Head of caudate nucleus (tissue), 42 donors: ENCODE measurements at regions not wholly inside any gene's neighbourhood (a gene's known extent, or its start where the extent isn't known, plus 50 kb on each side); places are given as distances from the start of the nearest gene placed in this dataset.

Source experiments
- DNase-seq, 42 donors: peaks; one replicate each; pipeline versions ENCODE4 v3.0.0 to v3.0.0-alpha.2; 2020 to 2021; ENCODE audit warnings: mixed read lengths in 7 of 42
- intact Hi-C: fragments of 100-400 bp; cut with DNase I; formaldehyde crosslinking; loops from one replicate; pipeline ENCODE4 v1.15.0; 2022

DNA sequence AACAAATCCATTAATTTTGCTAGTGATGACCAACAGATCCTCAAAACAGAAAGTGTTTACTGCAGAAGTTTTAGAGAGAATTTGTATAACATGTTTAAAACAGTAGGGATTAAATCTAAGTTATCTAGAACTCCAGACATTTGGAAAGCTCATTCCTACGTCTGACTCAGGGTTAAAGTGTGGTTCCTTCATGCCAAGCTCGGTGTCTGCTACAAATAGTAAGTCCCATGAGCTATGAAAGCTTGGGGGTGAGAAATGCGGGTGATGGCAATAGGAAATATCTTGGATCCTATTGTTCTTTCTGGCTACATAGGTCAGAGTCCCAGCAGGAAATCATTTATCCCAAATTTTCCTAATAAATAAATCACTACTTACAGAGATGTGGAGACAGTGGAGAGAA, 867.1 kb downstream of the UQCRFS1 start:
- peak in 1 of 42 donors; percentile 27 for DNase-seq
- intact Hi-C loops, result no loop called here

DNA sequence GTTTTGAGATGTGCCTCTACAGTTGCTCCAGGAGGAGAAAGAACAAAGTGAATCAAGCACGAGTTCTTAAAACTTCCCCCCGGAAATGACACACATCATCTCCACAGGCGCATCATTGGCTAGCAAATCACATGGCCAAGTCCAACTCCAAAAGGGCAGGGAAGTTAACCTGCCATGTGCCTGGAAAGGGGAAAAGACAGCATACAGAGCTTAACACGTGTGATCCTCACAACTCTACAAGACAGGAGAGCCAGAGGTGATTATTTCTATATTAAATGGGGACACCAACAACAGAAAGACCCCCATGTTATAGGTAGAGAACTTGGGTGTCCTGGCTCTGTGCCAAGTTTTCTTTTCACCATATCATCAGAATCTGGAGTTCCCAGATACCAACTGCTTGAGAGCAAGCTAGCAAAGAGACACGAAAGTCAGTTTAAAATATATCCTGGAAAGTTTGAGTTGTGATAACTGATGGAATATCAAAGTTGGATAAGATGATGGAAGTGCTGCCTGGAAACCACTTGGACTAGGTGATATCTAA, 871.1 kb downstream of the UQCRFS1 start:
- peak in 1 of 42 donors; percentile 27 for DNase-seq
- intact Hi-C loops, result no loop called here

DNA sequence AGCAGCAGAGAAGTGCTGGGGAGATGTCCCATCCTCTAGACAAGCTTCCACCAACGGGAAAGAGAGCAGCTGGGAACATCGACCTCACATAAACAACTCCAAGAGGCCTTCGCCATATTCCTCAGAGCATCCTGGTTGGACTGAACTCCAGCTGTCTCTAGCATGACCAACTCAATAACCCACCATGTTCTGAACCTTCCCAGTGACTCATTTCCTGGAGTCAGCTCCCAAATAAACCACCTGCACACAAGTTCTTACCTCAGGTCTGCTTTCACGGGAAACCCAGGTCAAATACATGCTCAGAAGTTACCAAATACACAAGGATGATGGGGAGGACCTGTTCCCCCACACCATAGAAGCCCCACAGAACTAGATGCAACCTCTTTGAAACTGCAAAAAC, 878.5 kb downstream of the UQCRFS1 start:
- no peak for DNase-seq
- intact Hi-C loops, result no loop called here

DNA sequence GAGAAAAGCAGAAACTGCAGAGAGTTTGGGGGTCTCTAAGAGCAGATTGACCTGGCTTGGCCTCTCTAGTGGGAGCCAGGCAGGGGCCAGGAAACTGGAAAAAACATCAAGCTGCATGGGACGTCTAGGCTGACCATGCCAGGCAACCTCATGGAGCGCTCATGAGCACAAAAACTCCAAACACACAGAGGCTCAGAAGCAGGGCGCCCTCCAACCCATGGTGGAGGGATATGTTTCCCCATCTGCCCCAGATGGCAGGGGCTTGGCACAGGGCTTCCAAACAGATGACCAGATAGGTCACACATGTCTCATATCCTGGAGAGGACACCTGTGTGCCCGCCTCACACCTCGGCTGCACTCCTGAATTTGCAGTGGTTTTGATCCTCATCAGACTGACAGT, 879.0 kb downstream of the UQCRFS1 start:
- intact Hi-C loops, result no loop called here
- DNase-seq, result no peak

DNA sequence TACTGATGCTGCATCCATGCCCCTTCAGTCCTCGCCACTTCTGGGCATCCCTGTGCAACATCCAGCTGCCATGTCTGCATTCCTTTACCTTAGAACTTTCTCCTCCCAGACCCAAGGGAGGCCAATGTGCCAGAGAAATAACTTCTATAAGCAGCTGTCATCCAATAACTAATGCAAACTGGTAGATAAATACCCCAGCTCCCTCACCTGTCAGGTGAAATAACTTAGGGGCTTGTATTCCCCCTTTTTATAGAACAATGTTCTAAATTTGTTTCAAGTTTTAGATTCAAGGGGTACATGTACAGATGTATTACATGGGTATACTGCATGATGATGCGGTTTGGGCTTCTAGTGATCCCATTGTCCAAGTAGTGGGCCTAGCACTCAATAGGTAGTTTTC, 880.1 kb downstream of the UQCRFS1 start:
- DNase-seq, result no peak
- intact Hi-C loops, result no loop called here

DNA sequence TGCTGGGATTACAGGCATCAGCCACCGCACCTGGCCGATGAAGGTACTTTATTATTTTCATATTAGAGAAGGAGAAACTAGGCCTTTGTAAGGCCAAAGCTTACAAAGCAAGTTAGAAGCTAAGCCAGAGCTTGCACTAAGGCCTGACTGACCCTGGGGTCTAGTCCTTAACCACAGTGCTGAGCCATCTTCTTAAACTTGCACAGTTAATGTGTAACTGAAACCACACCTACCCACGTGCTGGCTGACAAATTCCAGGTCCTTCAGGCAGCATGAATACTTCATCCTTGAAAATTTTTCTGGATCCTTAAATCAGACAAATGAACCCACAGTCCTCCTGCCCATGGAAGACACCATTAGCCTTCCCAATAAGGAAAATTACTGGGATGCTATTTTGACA, 880.6 kb downstream of the UQCRFS1 start:
- intact Hi-C loops, result no loop called here
- DNase-seq, result no peak

DNA sequence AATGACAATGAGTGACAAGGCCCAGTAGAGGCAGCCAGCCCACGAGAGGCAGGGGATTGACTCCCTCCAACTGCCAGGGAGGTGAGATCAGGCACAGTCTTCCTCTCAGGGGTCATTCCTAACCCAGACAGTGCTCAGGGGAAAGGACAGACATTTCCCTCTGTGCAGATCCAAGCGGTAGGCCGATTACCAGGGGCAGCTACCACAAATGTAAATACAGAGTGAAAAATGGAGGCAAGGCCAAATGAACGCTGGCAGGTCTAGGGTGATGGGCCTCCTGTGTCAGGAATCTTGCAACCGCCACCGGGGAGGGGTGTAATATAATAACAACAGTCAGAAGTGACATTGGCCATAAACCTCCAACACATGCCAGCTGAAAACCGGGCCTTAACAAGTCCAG, 881.4 kb downstream of the UQCRFS1 start:
- DNase-seq, result no peak
- intact Hi-C loops, result no loop called here

DNA sequence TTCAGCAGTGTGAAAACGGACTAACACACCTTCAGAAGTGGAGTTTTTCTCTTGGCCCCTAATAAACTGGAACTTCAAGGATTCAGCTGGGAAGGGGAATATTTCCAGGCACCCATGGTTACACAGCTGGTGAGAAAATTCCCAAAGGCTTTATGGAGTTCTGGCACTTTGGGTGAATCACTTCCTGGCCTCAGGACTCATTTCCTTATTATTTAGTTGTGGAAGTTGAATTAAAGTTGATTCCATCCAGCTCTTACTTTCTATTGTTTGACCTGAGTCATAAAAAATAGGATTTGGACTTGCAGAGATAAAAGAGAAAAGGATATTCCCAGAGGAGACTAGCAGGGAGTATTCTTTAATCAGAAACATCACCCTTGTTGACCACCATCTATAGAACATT, 882.1 kb downstream of the UQCRFS1 start:
- intact Hi-C loops, result no loop called here
- DNase-seq, result no peak

DNA sequence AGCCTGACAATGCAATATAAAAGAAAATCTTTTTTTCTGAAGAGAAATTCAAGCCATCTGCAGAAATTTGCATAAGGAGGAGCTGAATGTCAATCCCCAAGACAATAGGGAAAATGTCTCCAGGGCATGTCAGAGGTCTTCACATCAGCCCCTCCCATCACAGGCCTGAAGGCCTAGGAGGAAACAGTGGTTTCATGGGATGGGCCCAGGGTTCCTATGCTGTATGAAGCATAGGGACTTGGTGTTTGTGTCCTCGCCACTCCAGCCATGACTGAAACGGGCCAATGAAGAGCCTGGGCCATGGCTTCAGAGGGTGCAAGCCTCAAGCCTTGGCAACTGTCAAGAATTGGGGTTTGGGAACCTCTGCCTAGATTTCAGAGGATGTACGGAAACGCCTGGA, 883.5 kb downstream of the UQCRFS1 start:
- no peak for DNase-seq
- intact Hi-C loops, result loop anchor here (10.0 kb wide), 1 partner anchor 85 kb away; no protein-coding TSS in a partner anchor

DNA sequence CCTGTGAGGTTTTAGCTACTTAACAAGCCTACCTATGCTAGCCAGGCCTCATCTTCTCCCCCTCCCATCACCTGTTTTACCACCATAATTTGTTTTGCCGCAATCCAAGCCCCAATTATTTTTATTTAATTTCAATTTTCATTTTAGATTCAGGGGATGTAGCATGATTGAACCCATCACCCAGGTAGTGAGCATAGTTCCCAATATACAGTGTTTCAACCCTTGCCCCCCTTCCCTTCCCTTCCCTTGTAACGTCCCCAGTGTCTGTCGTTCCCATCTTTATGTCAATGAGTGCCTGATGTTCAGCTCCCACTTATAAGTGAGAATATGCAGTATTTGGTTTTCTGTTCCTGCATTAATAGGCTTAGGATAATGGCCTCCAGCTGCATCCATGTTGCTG, 885.0 kb downstream of the UQCRFS1 start:
- intact Hi-C loops, result loop anchor here (10.0 kb wide), 1 partner anchor 83 kb away; no protein-coding TSS in a partner anchor
- DNase-seq, result no peak

DNA sequence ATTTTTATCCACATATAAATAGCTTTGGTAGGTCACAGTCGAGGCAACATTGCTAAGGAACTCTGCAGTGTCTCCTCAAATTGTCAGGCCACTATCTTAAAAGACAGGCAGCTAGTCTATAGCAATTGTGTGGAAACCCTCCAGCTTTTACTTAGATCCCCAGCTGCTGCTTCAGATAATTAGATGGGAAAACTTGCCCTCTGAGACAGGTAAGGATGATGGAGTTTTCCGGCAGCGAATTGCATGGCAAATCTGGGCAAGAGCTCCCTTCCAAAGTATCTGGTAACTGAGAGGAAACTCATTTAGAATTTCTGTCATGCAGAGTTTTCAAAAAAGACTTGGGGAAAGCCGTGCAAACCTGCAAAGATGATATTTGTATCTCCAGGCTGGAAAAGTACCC, 886.2 kb downstream of the UQCRFS1 start:
- intact Hi-C loops, result loop anchor here (10.0 kb wide), 1 partner anchor 82 kb away; no protein-coding TSS in a partner anchor

DNA sequence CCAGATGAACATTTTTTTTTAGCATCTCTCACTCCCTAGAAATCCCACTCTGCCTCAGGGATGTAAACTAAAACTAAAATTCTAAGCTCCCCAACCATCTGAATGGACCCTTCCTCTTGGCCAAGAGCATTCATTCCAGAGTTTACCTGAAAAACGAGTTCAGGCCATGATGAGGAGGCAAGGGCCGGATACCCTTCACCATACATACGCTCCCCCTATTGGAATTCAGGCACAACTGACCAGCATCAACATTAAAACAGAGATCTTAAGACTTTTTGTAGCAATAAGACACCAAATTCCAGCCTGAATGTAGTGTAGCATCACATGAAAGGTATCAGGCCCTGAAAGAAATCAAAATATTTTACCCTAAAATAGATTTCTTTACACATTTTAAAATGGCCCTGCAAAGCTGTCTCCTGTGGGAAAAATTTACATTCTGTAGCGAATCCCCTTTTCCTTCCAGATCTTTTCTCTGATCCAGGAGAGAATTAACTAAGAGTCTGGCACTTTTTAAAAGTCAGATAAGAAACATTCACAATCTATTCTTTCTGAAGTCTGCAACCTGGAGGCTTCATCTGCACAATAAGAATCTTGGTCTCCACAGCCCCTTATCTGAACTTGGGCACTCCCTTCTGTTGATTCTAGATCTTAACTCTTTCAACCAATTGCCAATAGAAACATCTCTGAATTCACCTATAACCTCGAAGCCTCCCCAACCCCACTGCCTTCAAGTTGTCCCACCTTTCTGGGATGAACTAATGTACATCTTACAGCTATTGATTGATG, 888.5 kb downstream of the UQCRFS1 start:
- no peak for DNase-seq
- intact Hi-C loops, result loop anchor here (5.0 to 10.0 kb wide), 2 partner anchors 80 to 352 kb away; no protein-coding TSS in a partner anchor

More for the DNA sequence above, 886.2 kb downstream of the UQCRFS1 start:
- DNase-seq, result no peak

DNA sequence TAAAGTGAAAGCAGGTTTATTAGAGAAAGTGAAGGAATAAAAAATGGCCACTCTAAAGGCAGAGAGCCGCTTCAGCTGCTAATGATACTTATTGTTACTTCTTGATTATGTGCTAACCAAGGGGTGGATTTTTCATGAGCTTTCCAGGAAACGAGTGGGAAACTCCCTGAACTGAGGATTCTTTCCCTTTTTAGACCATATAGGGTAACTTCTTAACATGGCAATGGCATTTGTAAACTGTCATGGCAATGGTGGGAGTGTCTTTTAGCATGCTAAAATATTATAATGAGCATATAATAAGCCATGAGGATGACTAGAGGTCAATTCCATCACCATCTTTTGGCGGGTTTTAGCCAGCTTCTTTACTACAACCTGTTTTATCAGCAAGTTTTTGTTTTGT, 890.0 kb downstream of the UQCRFS1 start:
- no peak for DNase-seq
- intact Hi-C loops, result loop anchor here (5.0 to 10.0 kb wide), 2 partner anchors 78 to 351 kb away; no protein-coding TSS in a partner anchor

DNA sequence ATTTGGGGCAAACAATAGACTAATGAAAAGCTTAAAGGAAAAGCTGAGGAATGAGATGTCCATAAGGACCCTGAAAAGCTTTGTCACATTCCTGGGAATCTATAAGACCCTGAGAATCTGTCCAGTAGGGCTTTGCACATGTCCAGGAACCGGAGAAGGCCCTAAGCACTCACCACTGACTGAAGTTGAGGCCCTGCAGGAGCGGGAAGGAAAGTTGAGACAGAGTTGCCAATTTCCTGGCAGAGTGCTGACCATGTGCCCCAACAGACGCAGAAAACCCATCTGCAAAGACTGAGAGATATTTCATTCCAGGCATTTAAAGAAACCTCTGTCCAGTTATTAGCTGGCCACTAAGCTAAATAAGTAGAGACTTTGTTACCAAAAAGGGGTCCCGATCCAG, 890.5 kb downstream of the UQCRFS1 start:
- no peak for DNase-seq
- intact Hi-C loops, result loop anchor here (5.0 to 10.0 kb wide), 2 partner anchors 78 to 350 kb away; no protein-coding TSS in a partner anchor

DNA sequence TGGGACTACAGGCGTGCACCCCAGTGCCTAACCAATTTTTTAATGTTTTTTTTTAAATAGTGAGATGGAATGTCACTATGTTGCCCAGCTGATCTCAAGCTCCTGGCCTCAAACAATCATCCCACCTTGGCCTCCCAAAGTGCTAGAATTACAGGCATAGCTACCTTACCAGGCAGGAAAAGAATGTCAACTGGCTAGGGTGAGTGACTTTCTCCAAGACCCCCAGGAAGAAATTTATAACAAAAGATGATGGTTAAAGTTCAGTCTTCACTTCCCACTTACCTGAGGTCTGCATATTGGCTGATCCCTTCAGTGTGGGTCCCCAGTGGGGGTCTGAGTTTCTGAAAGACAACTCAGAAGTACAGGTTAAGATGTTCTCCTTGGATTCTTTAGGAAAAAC, 893.0 kb downstream of the UQCRFS1 start:
- intact Hi-C loops, result loop anchor here (5.0 to 10.0 kb wide), 2 partner anchors 75 to 348 kb away; no protein-coding TSS in a partner anchor

DNA sequence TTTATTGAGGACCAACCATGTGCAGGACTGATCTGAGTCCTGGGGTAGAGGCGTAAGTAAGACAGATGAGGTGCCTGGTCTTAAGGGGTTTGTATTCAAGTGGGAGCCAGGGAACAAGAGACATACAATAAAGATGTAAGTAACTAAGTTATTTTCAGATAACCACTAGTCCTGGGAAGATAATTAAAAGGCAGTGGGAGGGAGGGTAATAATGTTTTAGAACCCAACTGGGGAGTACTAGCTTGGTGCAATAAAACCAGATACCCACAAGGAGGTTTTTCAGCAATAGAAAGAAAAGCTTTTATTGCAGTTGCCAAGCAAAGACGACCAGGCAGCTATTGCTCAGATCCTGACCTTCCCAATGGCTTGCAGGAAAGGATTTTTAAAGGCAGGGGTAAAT, 893.7 kb downstream of the UQCRFS1 start:
- intact Hi-C loops, result no loop called here

More for the DNA sequence above, 893.0 kb downstream of the UQCRFS1 start:
- DNase-seq, result no peak

DNA sequence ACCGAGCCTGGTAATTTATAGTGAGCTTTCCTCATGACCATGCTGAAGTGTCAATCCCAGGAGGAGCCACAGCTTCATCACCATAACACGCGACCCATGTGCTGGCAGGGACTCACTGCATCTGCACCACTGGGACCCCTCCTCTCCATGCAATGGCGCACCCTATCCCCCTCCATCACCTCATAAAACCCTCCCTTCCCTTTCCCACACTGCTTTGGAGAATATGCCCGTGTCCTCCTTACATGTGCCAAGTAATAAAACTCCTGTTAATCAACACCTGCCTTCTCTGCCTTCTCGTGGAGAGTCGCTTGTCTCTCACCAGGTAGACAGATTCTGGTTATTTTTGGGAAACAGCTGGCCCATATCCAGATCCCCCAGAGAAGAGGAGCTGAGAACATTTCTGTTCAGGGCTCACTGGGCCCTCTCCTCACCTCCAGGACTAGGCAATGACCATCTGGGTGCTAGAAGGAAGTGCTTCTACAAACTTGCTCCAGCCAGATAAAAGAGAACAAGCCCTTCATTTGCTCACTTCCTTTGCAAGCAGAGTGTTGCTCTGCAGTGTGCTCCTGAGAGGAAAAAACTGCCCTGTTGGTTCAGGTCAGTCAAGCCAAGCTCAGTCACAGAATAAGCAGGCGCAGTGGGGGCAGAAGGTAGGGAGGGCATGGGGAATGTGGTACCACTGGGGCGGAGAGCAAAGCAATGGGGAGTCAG, 894.3 kb downstream of the UQCRFS1 start:
- no peak for DNase-seq
- intact Hi-C loops, result no loop called here

More for the DNA sequence above, 893.7 kb downstream of the UQCRFS1 start:
- no peak for DNase-seq

DNA sequence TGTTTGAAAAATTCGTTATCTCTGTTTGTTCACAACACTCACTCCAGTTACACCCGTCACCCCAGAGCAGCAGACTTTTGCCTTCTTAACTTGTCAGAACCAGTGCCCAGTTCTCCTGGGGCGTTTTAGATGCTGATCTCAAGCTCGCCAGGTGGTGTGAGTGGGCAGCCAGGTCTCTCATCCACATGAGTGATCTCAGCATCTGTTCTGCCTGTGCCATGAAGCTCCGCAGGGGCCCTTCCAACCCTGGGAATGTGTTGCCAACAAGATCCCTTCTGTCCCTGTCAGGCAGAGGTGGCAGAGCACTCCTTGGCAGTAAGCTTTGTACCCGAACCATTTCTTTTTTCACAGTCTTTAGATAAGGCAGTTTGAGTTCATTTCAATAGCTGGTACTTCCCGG, 896.5 kb downstream of the UQCRFS1 start:
- no peak for DNase-seq
- intact Hi-C loops, result no loop called here

DNA sequence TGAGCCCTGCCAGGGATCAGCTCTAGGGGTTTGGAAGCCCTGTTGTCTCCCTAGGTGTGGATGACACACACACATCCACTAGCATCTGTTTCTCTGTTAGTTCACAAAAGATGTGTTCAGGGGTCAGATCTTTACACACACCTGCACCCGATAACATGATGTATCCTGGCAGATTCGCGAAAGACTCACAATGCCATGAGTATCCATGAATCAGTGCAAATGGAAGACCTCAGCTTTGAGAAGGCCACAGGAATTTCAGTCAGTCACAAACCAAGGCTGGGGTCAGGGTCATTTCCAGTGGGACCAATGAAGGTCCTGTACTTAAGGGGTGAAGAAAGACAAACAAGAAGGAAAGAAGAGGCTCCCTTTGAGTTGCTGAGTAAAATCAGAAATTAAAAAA, 898.2 kb downstream of the UQCRFS1 start:
- intact Hi-C loops, result no loop called here
- no peak for DNase-seq

DNA sequence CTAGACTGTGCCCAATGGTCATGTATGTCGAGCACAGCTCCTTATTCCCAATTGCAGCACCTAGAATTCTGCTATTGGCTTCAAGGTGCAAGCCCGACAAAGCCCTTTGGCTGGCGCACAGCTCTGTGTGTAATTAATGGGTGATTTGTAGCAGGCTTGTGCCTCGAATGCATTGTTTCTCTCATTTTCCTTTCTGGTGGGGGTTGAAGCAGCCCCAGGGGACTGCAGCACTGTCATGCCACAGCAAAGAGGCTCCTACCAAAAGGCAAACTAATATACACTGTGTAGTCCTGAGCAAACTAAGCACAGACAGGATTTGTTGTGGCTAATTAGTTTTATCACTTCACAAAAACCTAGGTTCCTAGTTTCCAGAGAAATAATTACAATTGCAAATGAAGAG, 898.7 kb downstream of the UQCRFS1 start:
- intact Hi-C loops, result no loop called here
- DNase-seq, result no peak
